Mesodermal cell (in vitro differentiated cells): ENCODE measurements at regions not wholly inside any gene's neighbourhood (a gene's known extent, or its start where the extent isn't known, plus 50 kb on each side); places are given as distances from the start of the nearest gene placed in this dataset.

ENCODE experiments used
- H3K27ac ChIP-seq: 2 replicates; pipeline ENCODE4 v1.7.0; 2013; ENCODE audit warnings: mild to moderate bottlenecking, low read depth, low read length, moderate library complexity; ENCODE audit not compliant: severe bottlenecking
- H3K36me3 ChIP-seq: 2 replicates; pipeline ENCODE4 v1.7.1; 2013; ENCODE audit warnings: mild to moderate bottlenecking, low read length, moderate library complexity; ENCODE audit not compliant: control insufficient read depth, insufficient read depth
- H3K4me1 ChIP-seq: one replicate; pipeline ENCODE4 v1.7.1; 2013; ENCODE audit warnings: mild to moderate bottlenecking, low read length; ENCODE audit not compliant: insufficient read depth, control insufficient read depth, poor library complexity, severe bottlenecking
- H3K4me3 ChIP-seq: 2 replicates; pipeline ENCODE4 v1.7.0; 2013; ENCODE audit warnings: low read length, control low read depth, mild to moderate bottlenecking; ENCODE audit not compliant: insufficient read depth, poor library complexity, severe bottlenecking; ENCODE audit errors: extremely low read depth
- H3K9me3 ChIP-seq: 2 replicates; pipeline ENCODE4 v1.7.1; 2013; ENCODE audit warnings: mild to moderate bottlenecking, low read length, moderate library complexity; ENCODE audit not compliant: control insufficient read depth
- WGBS, 2 experiments: methylation state at CpG; one replicate each; pipeline ENCODE4 v1.1.5; 2013; ENCODE audit warnings: missing lambda C conversion rate in 2 of 2; ENCODE audit not compliant: insufficient coverage in 2 of 2; 5-methylcytosine and 5-hydroxymethylcytosine counted together

DNA sequence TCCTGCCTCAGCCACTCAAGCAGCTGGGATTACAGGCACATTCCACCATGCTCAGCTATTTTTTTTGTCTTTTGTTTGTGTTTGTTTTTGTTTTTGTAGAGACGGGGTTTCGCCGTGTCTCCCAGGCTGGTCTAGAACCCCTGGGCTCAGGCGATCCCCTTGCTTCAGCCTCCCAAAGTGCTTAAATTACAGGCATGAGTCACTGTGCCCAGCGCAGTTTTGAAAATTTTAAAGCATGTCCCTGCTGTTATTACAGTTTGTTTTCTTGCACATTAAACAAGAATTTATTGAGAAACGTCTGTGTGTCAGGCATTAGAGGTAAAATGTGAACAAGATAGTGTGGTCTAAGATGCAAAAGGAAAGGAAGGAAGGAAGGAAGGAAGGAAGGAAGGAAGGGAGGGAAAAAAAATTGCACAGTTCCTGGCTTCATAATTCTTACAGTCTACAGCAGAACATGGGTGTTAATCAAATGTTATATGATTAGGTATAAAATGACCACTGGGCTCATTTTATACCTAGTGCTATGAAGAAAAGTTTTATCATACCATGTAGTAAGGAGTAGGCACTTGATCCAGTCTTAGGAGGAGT is 205.4 kb downstream of the SNX18 start:
- H3K4me3 ChIP-seq, result no peak overlapping the region
- H3K4me1 ChIP-seq, result peaks cover 25% of the 10 kb centered on the region
- 60 to 70% methylated on average over 1 to 5 of the region's 6 CpGs for WGBS, 2 experiments
- H3K9me3 ChIP-seq, result no peaks in the 10 kb centered on the region
- H3K36me3 ChIP-seq, result no peaks in the 10 kb centered on the region
- H3K27ac ChIP-seq, result no peak overlapping the region

- Histone ChIP-seq H3K36me3 (no peaks in the 10 kb centered on the region), H3K9me3 (no peaks in the 10 kb centered on the region), H3K27ac (no peak overlapping the region), H3K4me3 (no peak overlapping the region), H3K4me1 (peaks cover 25% of the 10 kb centered on the region)
- WGBS, 2 experiments, result 82 to 100% methylated on average over 2 to 3 of the region's 5 CpGs
These were observed 204.5 kb downstream of the SNX18 start for GRCh38 chr5:54721951-54722654.

DNA sequence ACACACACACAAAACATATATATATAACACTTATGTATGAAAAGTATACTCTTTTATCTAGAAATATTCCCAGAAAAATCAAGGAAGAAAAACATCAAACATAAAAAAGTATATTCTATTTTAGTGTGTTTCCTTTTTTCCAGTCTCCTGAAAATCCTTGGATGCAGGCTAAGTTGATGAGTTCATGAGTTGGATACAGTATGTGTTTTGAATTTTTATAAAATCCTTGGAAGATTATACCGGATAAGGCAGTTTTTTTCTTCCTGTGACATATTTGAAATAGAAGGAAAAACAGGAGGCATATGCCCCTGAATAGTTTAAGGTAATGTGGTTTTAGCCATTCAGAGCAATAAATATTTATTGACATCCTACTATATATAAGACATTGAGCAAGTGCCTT is 203.6 kb downstream of the SNX18 start:
- Histone ChIP-seq H3K27ac (no peak overlapping the region), H3K36me3 (no peaks in the 10 kb centered on the region), H3K4me3 (no peak overlapping the region), H3K9me3 (peaks cover 4% of the 10 kb centered on the region), H3K4me1 (peaks cover 24% of the 10 kb centered on the region)
- 100% methylated on average over 1 of the region's 1 CpG for WGBS, 2 experiments

GRCh38 chr5:54720341-54720740 is 202.8 kb downstream of the SNX18 start:
- H3K4me1 ChIP-seq, result peaks cover 16% of the 10 kb centered on the region
- H3K4me3 ChIP-seq, result no peak overlapping the region
- no peak overlapping the region for H3K27ac ChIP-seq
- no peaks in the 10 kb centered on the region for H3K36me3 ChIP-seq
- WGBS, 2 experiments, result 50 to 57% methylated on average over 2 to 3 of the region's 3 CpGs
- peaks cover 4% of the 10 kb centered on the region for H3K9me3 ChIP-seq

DNA sequence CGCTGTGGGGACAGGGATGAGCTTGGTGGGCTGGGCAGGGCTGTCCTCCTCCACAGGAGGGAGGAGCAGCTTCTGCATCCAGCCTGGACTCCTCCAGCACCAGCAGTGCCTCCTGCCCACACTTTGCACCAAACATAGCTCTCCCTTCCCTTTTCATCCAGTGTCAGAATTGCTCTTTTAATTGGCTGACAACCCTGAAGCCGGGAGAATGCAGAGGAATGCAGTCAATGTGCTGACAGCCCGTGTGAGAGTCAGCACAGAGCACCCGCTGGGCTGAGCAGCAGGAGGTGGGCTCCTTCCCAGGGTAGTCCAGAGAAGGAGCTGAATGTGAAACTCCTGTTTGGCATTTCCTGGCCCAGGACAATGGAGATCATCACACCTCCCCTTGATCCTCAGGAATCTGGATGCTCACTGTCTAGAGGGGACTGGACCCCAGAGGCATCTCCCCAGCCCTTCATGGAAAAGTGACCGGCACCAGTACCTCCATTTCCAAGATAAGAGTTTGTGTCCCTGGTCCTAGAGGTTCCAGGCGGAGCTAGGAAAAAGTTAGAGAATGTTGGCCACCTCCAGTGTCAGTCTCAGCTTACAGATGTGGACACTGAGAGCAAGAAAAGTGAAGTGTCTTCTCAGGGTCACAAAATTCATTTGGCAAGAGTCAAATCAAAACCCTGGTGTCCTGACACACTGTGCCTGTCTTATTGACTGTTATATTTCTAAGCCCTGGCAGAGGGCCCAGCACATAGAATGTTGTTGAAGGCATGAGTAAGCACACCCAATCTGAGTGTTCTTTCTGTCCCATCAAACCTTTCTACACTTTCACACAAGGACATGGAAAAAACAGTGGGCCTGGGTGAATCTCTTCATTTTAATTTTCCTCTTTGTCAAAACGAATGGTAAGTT is 202.1 kb downstream of the SNX18 start:
- 31 to 33% methylated on average over 4 to 5 of the region's 7 CpGs for WGBS, 2 experiments
- Histone ChIP-seq H3K4me3 (no peak overlapping the region), H3K36me3 (no peaks in the 10 kb centered on the region), H3K4me1 (peaks cover 16% of the 10 kb centered on the region), H3K9me3 (peaks cover 4% of the 10 kb centered on the region), H3K27ac (peak overlapping the region; percentile 76)

GRCh38 chr5:54718656-54719055 is 201.1 kb downstream of the SNX18 start:
- Histone ChIP-seq H3K36me3 (no peaks in the 10 kb centered on the region), H3K27ac (no peak overlapping the region), H3K4me1 (peaks cover 21% of the 10 kb centered on the region), H3K9me3 (peaks cover 4% of the 10 kb centered on the region), H3K4me3 (no peak overlapping the region)
- no CpG with 5 or more reads among the region's 3 CpGs for WGBS, 2 experiments

DNA sequence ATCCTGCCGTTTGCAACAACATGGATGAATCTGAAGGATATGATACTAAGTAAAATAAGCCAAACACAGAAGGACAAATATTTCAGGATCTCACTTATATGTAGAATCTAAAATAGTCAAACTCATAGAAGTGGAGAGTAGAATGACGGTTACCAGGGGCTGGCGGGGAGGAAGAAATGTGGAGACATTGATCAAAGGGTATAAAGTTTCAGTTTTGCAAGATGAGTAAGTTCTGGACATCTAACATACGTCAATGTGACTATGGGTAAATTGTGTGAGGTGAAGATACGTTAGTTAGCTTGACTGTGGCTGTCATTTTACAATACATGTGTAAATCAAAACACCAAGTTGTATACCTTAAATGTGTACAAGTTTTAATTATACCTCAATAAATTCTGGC is 200.3 kb downstream of the SNX18 start:
- Histone ChIP-seq H3K9me3 (peaks cover 4% of the 10 kb centered on the region), H3K4me3 (no peak overlapping the region), H3K27ac (no peak overlapping the region), H3K4me1 (peaks cover 21% of the 10 kb centered on the region), H3K36me3 (no peaks in the 10 kb centered on the region)
- 94 to 100% methylated on average over 2 of the region's 5 CpGs for WGBS, 2 experiments

DNA sequence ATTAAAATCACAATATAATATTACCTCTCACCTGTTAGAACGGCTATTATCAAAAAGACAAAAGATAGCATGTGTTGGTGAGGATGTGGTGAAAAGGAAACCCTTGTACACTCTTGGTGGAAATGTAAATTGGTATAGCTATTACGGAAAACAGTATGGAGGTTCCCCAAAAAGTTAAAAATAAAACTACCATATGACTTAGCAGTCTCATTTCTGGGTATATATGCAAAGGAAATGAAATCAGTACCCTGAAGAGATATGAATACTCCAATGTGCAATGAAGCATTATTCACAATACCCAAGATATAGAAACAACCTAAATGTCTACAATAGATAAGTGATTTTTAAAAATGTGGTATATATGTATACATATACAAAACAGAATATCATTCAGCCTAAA is 199.9 kb downstream of the SNX18 start:
- no peak overlapping the region for H3K4me3 ChIP-seq
- H3K27ac ChIP-seq, result no peak overlapping the region
- no peaks in the 10 kb centered on the region for H3K36me3 ChIP-seq
- no CpG with 5 or more reads among the region's 2 CpGs for WGBS, 2 experiments
- peaks cover 4% of the 10 kb centered on the region for H3K9me3 ChIP-seq
- H3K4me1 ChIP-seq, result peaks cover 17% of the 10 kb centered on the region

DNA sequence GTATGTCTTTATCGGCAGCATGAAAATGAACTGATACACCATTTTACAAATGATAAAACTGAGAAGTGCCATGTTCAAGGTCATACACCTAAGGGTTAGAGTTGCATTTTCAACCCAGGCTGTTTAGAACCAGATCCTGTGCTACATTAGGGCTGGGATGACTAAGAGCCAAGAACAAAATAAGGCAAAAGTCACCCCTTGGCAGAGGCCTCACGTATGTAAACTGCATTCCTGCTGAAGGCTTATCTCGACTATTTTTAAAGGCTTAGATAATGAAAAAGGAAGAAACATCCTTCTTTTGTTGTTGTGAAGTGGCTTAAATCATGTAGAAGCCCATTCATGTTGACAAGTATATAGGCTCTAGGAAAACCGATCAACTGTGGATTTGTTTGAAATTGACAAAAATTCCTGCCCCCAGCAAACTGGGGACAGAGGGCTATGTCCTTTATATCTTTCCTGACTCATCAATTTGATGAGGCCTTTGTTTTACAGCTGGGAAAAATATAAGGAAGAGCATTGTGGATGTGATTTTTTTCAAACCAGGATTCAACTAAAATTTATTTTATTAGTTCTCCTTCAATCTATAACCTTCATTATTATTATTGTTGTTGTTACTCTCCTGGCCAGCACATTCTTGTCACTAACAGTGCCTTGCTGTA is 196.5 kb downstream of the SNX18 start:
- no peak overlapping the region for H3K4me3 ChIP-seq
- 72 to 100% methylated on average over 1 to 3 of the region's 4 CpGs for WGBS, 2 experiments
- peaks cover 9% of the 10 kb centered on the region for H3K4me1 ChIP-seq
- no peaks in the 10 kb centered on the region for H3K36me3 ChIP-seq
- peaks cover 4% of the 10 kb centered on the region for H3K9me3 ChIP-seq
- H3K27ac ChIP-seq, result peak overlapping the region; percentile 65

GRCh38 chr5:54709096-54709495 is 191.5 kb downstream of the SNX18 start:
- H3K4me3 ChIP-seq, result no peak overlapping the region
- H3K27ac ChIP-seq, result no peak overlapping the region
- no peaks in the 10 kb centered on the region for H3K36me3 ChIP-seq
- H3K4me1 ChIP-seq, result no peaks in the 10 kb centered on the region
- H3K9me3 ChIP-seq, result no peaks in the 10 kb centered on the region
- 80 to 83% methylated on average over 1 of the region's 2 CpGs for WGBS, 2 experiments
